HEK293T (cell line): ENCODE measurements at regions not wholly inside any gene's neighbourhood (a gene's known extent, or its start where the extent isn't known, plus 50 kb on each side); places are given as distances from the start of the nearest gene placed in this dataset.

ENCODE experiments used
- BHLHE40 ChIP-seq: fragments of 450-650 bp; IDR thresholded peaks from 2 replicates; pipeline ENCODE4 v1.6.1; 2016; ENCODE audit warnings: mild to moderate bottlenecking, moderate library complexity, borderline replicate concordance
- CTBP1 ChIP-seq: fragments of 450-650 bp; IDR thresholded peaks from 2 replicates; pipeline ENCODE4 v1.6.1; 2016; ENCODE audit warnings: borderline replicate concordance
- L3MBTL2 ChIP-seq: fragments of 450-650 bp; conservative IDR thresholded peaks from 2 replicates; pipeline ENCODE4 v1.6.1; 2016; ENCODE audit warnings: mild to moderate bottlenecking
- SUZ12 ChIP-seq: fragments of 450-650 bp; IDR thresholded peaks from 2 replicates; pipeline ENCODE4 v1.6.1; 2016; ENCODE audit warnings: mild to moderate bottlenecking
- TARDBP ChIP-seq: fragments of 450-650 bp; IDR thresholded peaks from 2 replicates; pipeline ENCODE4 v1.6.1; 2016
- ZNF384 ChIP-seq: fragments of 450-650 bp; IDR thresholded peaks from 2 replicates; pipeline ENCODE4 v1.6.1; 2016

GRCh38 chr7:41391818-41392217 is 311.1 kb downstream of the INHBA start:
- TF ChIP-seq CTBP1 (no peak), TARDBP (no peak), L3MBTL2 (no peak), BHLHE40 (no peak), ZNF384 (no peak), SUZ12 (no peak)
